ENCODE measurements at regions not wholly inside any gene's neighbourhood (a gene's known extent, or its start where the extent isn't known, plus 50 kb on each side); places are given as distances from the start of the nearest gene placed in this dataset.

GRCh38 chr2:66382091-66382490, 52.8 kb upstream of the MEIS1 start:
- DNase-seq = no peak

GRCh38 chr2:66379473-66379872, 55.5 kb upstream of the MEIS1 start:
- no peak for DNase-seq

GRCh38 chr2:66377832-66378231, 57.1 kb upstream of the MEIS1 start:
- no peak for DNase-seq

GRCh38 chr2:66370824-66371223, 64.1 kb upstream of the MEIS1 start:
- no peak for DNase-seq

- no peak for DNase-seq
Measured at GRCh38 chr2:66366619-66367018, 68.3 kb upstream of the MEIS1 start.

- DNase-seq = no peak
Measured at GRCh38 chr2:66364495-66365333, 70.2 kb upstream of the MEIS1 start.

GRCh38 chr2:66362701-66363100, 72.2 kb upstream of the MEIS1 start:
- DNase-seq = no peak

- no peak for DNase-seq
Measured at GRCh38 chr2:66346231-66346664, 88.7 kb upstream of the MEIS1 start.

- DNase-seq = no peak
Measured at GRCh38 chr2:66344087-66344663, 90.8 kb upstream of the MEIS1 start.

GRCh38 chr2:66343259-66343658, 91.7 kb upstream of the MEIS1 start:
- DNase-seq = no peak

GRCh38 chr2:66340521-66340920, 94.4 kb upstream of the MEIS1 start:
- no peak for DNase-seq

GRCh38 chr2:66334237-66335029, 100.5 kb upstream of the MEIS1 start:
- no peak for DNase-seq

- no peak for DNase-seq
Measured at GRCh38 chr2:66331176-66331575, 103.7 kb upstream of the MEIS1 start.

GRCh38 chr2:66329081-66329605, 105.8 kb upstream of the MEIS1 start:
- DNase-seq = no peak

- no peak for DNase-seq
Measured at GRCh38 chr2:66327066-66327740, 107.7 kb upstream of the MEIS1 start.

- no peak for DNase-seq
Measured at GRCh38 chr2:66324909-66325528, 109.9 kb upstream of the MEIS1 start.

- DNase-seq = no peak
Measured at GRCh38 chr2:66324356-66324755, 110.6 kb upstream of the MEIS1 start.

- DNase-seq = no peak
Measured at GRCh38 chr2:66323406-66323805, 111.5 kb upstream of the MEIS1 start.

- DNase-seq = no peak
Measured at GRCh38 chr2:66322506-66323260, 112.2 kb upstream of the MEIS1 start.

GRCh38 chr2:66318009-66318561, 116.8 kb upstream of the MEIS1 start:
- no peak for DNase-seq

- no peak for DNase-seq
Measured at GRCh38 chr2:66317268-66317890, 117.5 kb upstream of the MEIS1 start.

Measured in cerebellar nuclear complex (tissue), 1 donor.